HG03196 (cell line): ENCODE measurements at regions not wholly inside any gene's neighbourhood (a gene's known extent, or its start where the extent isn't known, plus 50 kb on each side); places are given as distances from the start of the nearest gene placed in this dataset.

ENCODE experiments used
- ATAC-seq: cut with Tn5 transposase; IDR thresholded peaks from one replicate; pipeline ENCODE4 v1.9.1; 2021; ENCODE audit not compliant: unreplicated experiment

DNA sequence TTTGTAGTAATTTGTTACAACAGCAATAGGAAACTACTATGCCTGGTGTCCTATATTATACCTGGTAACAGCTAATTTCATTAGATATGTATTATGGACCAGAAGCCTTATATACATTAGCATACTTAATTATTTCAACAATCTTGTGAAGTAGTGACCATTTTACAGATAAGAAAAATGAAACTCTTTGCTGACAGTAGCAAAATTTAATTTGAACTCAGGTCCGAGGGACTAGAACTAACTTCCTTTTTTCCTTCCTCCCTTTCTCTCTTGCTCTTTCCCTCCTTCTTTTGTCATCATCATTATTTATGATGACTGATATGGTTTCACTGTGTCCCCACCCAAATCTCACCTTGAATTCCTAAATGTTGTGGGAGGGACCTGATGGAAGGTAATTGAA lies 482.0 kb downstream of the SNAPC1 start:
- ATAC-seq, result no peak

DNA sequence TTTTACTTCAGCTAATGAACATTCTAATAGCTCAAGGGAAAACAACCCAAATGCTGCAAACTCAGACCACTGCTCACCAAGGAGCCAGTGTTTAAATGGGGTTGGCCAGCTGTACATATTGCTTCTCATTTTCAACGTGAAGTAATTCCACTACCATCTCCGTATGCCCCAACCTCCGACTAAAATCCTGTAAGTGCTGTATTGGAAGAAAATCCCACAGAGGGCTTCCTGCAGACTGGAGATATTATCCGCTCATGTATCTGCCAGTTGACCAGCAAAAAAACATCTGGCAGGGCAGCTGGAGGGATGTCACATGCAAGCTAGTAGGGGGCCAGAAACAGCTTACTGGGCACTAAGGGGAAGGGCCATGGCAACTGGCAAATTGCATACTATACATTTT lies 485.0 kb downstream of the SNAPC1 start:
- no peak for ATAC-seq

DNA sequence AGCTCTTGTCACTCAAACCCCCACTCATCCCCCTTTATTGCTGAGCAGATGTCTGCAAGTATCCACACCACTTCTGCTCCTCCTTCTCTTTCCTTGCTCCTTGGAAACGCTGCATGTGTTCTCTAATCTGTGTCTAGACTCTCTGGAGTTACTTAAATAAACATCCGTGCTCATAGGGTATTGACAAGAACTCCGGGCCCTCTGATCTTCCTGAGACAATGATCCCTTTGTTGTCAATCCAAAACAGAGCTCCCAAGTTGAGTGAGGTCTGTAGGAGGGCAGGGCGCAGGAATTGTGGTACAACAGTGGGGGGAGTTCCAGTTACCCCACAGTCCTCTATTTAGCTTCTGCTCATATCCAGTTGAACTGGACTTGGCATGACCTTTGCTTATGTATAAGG lies 489.0 kb downstream of the SNAPC1 start:
- ATAC-seq, result no peak

DNA sequence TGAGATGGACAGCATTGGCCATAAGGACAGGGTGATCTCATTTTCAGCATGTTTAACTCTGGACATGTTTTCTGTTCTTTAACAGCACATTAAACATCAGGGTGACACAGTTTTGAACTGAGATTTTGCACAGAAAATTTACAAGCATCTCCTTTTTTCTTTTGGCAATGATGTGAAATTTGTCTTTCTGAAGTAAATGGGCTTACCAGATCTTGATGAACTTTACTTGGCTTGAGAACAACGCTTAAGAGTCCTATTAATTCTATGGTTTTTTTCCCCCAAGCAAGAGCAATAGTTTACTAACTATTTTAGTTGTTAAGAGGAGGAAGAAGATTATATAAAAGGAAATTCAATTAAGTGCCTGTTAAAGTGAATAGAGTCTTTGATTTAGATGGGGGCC lies 491.0 kb downstream of the SNAPC1 start:
- no peak for ATAC-seq

GRCh38 chr14:62253911-62254310 lies 491.7 kb downstream of the SNAPC1 start:
- no peak for ATAC-seq

GRCh38 chr14:62269204-62269603 lies 507.0 kb downstream of the SNAPC1 start:
- ATAC-seq, result no peak

GRCh38 chr14:62270236-62270635 lies 508.0 kb downstream of the SNAPC1 start:
- no peak for ATAC-seq

GRCh38 chr14:62280366-62280765 lies 518.1 kb downstream of the SNAPC1 start:
- no peak for ATAC-seq

GRCh38 chr14:62283837-62284236 lies 521.6 kb downstream of the SNAPC1 start:
- ATAC-seq, result no peak

DNA sequence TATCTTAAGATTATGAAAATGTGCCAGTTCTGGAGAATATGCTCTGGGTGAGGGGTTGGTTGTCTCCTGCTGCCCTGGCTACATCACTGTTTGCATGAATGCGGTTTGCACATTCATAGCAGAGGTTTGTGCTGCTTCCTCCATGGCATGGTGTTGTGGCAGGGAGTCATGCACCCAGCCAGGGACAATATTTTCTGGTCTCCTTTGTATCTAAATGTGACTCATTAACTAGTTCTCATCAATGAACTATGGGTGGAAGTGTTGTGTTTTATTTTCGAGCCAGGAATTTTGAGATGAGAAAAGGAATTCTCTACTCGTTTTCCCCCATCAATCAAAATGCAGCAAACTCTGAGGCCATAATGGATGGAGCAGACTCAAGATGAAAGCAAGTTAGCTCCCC lies 527.3 kb downstream of the SNAPC1 start:
- ATAC-seq, result no peak

DNA sequence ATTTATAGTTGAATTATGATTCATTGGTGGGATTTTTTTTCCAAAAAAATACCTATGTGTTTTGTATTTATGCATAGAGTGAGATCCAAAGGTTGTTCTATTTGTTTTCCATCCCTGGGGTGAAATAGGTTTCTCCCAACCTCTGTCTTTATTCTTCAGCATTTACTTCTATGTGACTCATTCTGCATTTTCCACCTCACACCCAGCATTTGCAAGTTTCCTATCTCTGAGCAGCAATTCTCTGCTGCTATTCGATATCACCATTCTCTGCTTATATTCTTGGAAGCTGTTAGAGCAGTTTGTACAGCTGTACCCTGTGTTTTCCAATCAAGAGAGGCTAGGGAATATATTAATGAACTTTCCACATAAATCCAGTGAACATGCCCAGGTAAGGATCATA lies 538.9 kb downstream of the SNAPC1 start:
- ATAC-seq, result no peak

DNA sequence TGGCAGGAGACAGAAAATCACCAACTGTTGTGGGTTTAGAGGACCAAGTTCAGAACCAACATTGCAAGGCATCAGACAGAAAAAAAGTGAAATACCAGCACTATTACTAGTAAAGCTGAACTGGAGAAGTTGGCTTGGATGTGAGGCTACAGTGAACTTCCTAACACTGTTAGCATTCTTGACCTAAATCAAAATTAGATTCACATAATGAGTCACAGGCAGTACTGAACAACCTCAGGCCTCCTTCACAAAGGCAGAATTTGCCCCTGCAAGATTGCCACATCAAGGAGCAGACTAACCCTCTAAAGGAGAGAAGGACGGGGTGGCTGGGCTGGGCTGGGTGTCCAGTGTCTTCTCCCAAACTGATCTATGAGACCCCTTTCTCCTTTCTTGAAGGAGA lies 539.7 kb downstream of the SNAPC1 start:
- ATAC-seq, result no peak

DNA sequence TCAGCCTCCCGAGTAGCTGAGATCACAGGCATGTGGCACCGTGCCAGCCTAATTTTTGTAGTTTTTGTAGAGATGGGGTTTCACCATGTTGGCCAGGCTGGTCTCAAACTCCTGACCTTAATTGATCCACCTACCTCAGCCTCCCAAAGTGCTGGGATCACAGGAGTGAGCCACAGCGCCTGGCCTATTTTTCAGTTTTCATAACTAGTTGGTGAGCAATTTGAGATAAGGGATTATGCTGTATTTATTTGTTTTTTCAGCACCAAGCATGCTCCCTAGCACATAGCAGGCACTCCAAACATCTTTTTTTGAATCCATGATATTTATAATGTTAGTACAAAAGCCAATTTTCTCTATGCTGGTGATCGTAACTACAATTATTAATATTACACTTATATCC lies 541.2 kb downstream of the SNAPC1 start:
- no peak for ATAC-seq

DNA sequence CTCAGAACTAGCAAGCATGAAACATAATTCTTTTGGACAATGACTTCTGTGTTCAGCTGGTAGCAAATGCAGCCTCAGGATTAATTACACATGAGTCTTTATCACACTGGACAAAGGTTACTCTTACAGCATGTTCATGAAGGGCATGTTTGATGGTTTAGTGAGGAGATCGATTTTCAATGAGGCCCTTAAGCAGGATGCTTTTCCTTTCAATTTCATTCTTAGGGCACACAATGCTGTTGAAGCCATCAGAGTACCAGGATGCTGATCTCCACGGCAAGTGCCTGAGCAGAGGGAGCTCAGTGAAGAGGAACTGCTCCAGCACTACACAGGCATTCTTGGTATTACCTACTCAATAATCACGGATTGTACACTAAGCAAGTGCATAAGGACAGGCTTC lies 542.0 kb downstream of the SNAPC1 start:
- no peak for ATAC-seq

DNA sequence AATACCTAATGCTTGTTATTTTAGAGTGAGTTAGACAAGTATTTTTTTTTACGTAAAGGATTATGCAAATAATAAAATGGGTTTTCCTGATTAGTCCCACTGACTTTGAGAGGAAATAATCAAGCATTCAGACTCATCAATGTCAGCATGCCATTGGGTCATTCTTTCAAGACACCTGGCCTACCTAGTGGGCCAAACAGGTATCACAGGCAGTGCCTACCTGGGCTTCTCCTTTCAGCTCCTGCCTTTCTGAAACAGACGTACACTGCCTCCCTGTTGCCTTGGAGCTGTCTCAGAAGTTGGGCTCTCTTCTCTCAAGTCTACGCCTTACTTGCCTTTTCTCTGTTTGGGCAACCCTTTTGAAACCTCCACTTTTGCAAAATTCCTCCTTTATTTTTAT lies 545.6 kb downstream of the SNAPC1 start:
- ATAC-seq, result no peak

DNA sequence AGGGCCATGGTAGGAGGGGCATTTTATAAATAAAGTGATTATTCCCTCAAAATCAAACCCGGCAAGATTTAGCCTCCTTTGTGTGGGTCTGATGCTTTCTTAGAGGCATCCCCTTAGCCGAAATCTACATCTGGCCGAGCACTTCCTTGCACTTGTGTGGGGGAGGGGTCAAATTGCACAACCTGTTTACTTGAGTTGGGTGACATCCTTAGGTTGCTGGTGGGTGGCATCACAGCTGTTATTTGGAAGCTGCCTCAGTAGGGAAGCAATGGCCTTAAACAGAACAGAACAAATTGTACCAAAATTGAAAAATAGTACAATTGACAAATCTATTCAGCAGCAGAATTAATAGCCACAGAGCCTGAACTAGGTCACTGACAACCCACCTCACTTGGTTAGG lies 546.1 kb downstream of the SNAPC1 start:
- no peak for ATAC-seq

DNA sequence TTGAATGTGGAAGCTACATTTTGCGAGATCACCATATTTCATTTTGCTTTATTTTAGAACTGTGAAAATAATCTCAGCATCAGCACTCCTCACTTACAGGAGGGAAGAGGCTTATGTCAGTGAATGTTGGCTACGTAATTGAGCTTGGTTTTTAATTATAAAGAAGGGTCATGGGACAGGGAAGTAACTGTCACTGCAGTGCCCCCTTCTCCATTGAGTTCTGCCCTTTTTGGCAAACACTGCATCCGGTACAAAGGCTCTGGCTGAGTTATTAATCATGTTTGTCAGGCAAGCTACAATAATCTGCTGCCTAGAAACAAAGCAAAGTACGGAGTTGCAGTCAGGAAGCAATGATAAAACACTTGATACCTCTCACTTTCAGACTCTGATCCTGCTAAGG lies 546.7 kb downstream of the SNAPC1 start:
- ATAC-seq, result no peak

DNA sequence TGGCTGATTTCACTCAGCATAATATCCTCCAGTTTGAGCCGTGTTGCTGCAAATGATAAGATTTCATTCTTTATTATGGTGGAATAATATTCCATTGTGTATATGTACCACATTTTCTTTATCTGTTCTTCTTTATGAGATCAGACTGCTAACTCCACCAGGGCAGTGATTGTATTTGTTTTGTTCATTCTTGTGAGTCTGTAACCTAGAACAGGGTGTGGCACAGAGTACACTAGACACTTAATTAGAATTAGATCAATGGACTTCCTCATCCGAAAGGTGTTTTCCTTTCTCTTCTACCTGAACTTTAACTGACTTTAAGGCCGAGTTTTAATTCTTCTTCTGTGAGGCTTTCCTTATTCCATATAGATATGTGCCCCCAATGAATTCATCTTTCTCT lies 551.0 kb downstream of the SNAPC1 start:
- no peak for ATAC-seq

DNA sequence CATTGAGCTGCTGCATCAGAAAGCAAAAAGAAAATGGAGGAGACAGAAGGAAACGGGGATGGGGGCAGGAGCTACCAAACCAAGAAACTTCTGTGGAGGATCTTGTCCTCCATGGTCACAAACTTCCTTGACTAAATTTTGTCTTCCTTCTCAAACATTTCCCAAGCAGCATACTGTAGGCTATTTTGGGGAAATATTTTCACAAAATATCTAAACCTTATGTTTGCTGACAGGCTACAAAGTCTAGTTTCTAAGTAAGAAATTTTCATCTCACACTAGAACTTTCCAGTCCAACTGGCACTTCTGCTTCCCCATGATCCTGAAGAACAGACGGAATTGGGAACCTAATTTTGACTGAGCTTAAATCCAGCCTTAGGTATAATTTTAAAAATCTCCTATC lies 552.0 kb downstream of the SNAPC1 start:
- ATAC-seq, result no peak

DNA sequence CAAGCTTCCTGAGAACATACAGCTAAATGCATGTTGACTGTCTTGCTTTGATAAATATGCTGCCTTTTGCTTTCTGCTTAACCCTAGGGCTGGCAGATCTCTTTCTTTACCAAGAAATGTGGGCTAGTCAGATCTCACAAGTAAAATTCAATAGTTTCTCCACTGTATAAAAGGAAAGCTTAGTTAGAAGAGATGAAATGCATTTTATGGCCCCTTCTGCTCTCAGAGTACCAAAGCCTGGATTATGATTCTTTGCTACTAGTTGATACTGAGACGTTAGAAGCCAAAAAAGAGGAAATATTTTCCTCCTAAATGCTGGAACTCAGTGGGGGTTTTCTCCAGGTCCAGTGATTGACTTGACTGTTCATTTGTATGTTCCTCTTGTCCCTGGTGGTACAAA lies 552.7 kb downstream of the SNAPC1 start:
- no peak for ATAC-seq

GRCh38 chr14:62315631-62316030 lies 553.4 kb downstream of the SNAPC1 start:
- no peak for ATAC-seq

GRCh38 chr14:62322216-62322615 lies 560.0 kb downstream of the SNAPC1 start:
- no peak for ATAC-seq

DNA sequence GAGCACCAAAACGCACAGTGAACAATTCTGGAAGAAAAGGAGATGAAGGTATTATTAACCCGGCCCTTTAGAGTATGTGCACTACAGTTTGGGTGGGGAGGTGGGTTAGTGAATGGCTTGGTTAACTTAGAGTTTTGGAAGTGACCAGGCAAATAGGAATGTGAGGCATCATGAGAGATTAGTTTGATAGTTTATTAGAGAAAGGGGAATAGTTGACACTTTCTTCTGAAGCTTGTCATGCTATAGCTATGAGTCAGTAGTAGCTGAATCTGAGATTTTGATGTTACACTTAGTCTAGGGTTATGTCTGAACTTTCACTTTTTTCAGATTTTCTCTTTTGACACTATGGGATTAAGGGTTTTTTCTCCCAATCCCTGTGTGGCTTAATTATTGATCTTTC lies 567.2 kb downstream of the SNAPC1 start:
- no peak for ATAC-seq

GRCh38 chr14:62347562-62348011 lies 585.4 kb downstream of the SNAPC1 start:
- no peak for ATAC-seq
